ENCODE measurements at regions not wholly inside any gene's neighbourhood (a gene's known extent, or its start where the extent isn't known, plus 50 kb on each side); places are given as distances from the start of the nearest gene placed in this dataset.

GRCh38 chr11:8315463-8315862, 51.8 kb upstream of the LMO1 start:
- ChIA-PET POLR2A (interaction anchor here (0.6 kb wide), 1 partner anchor 93 kb away, joined by 3 read pairs; no protein-coding TSS in a partner anchor), CTCF (interaction anchor here (1.4 kb wide), 1 partner anchor 9 kb away, joined by 4 read pairs; no protein-coding TSS in a partner anchor)
- 100% methylated on average over 7 of the region's 18 CpGs for WGBS (ENCODE audit: insufficient coverage)

GRCh38 chr11:8314916-8315315, 51.2 kb upstream of the LMO1 start:
- Histone ChIP-seq H3K4me3 (ENCODE audit: control insufficient read depth in 1 of 7, extremely low read depth in 1 of 7, insufficient read depth in 4 of 7, low read depth in 2 of 7, low read length in 6 of 7) (no peak overlapping the region), H3K4me1 (ENCODE audit: control extremely low read depth in 1 of 4, control insufficient read depth in 4 of 4, insufficient read depth in 4 of 4, low read length in 3 of 4) (no peaks in the 10 kb centered on the region), H3K27ac (ENCODE audit: insufficient read depth in 1 of 2, low read depth in 1 of 2, low read length in 2 of 2, poor library complexity in 1 of 2, severe bottlenecking in 2 of 2) (no peak overlapping the region), H3K27me3 (replicated peaks in 2 of 5; ENCODE audit: control insufficient read depth in 4 of 5, insufficient read depth in 5 of 5, low read length in 4 of 5) (peaks cover 0 to 3% (median 0%) of the 10 kb centered on the region in 5 experiments), H3K36me3 (ENCODE audit: control insufficient read depth in 4 of 4, insufficient read depth in 4 of 4, low read length in 3 of 4) (no peaks in the 10 kb centered on the region), H3K9me3 (ENCODE audit: control extremely low read depth in 1 of 5, control insufficient read depth in 4 of 5, insufficient read depth in 2 of 5, low read depth in 1 of 5, low read length in 4 of 5) (no peaks in the 10 kb centered on the region)
- DNase-seq: no peak
- CTCF ChIA-PET: interaction anchor here (0.9 to 1.4 kb wide), 3 partner anchors 9 to 68 kb away, joined by 3 to 4 read pairs (median 3); no protein-coding TSS in a partner anchor
- POLR2A ChIA-PET: interaction anchor here (0.6 kb wide), 1 partner anchor 93 kb away, joined by 3 read pairs; no protein-coding TSS in a partner anchor
- whole genome bisulfite sequencing (ENCODE audit: insufficient coverage): 94% methylated on average over 5 of the region's 7 CpGs

More at GRCh38 chr11:8315463-8315862, 51.8 kb upstream of the LMO1 start:
- H3K9me3 ChIP-seq (ENCODE audit: control extremely low read depth in 1 of 5, control insufficient read depth in 4 of 5, insufficient read depth in 2 of 5, low read depth in 1 of 5, low read length in 4 of 5): no peaks in the 10 kb centered on the region
- peaks cover 0 to 3% (median 0%) of the 10 kb centered on the region in 5 experiments for H3K27me3 ChIP-seq (replicated peaks in 2 of 5; ENCODE audit: control insufficient read depth in 4 of 5, insufficient read depth in 5 of 5, low read length in 4 of 5)
- no peaks in the 10 kb centered on the region for H3K36me3 ChIP-seq (ENCODE audit: control insufficient read depth in 4 of 4, insufficient read depth in 4 of 4, low read length in 3 of 4)
- no peak overlapping the region for H3K27ac ChIP-seq (ENCODE audit: insufficient read depth in 1 of 2, low read depth in 1 of 2, low read length in 2 of 2, poor library complexity in 1 of 2, severe bottlenecking in 2 of 2)
- no peak overlapping the region for H3K4me3 ChIP-seq (ENCODE audit: control insufficient read depth in 1 of 7, extremely low read depth in 1 of 7, insufficient read depth in 4 of 7, low read depth in 2 of 7, low read length in 6 of 7)
- no peaks in the 10 kb centered on the region for H3K4me1 ChIP-seq (ENCODE audit: control extremely low read depth in 1 of 4, control insufficient read depth in 4 of 4, insufficient read depth in 4 of 4, low read length in 3 of 4)
- DNase-seq: no peak

GRCh38 chr11:8313504-8314090, 49.9 kb upstream of the LMO1 start:
- Histone ChIP-seq H3K9me3 (ENCODE audit: control extremely low read depth in 1 of 5, control insufficient read depth in 4 of 5, insufficient read depth in 2 of 5, low read depth in 1 of 5, low read length in 4 of 5) (no peaks in the 10 kb centered on the region), H3K27me3 (replicated peaks in 2 of 5; ENCODE audit: control insufficient read depth in 4 of 5, insufficient read depth in 5 of 5, low read length in 4 of 5) (peaks cover 0 to 5% (median 0%) of the 10 kb centered on the region in 5 experiments), H3K36me3 (ENCODE audit: control insufficient read depth in 4 of 4, insufficient read depth in 4 of 4, low read length in 3 of 4) (no peaks in the 10 kb centered on the region), H3K27ac (ENCODE audit: insufficient read depth in 1 of 2, low read depth in 1 of 2, low read length in 2 of 2, poor library complexity in 1 of 2, severe bottlenecking in 2 of 2) (no peak overlapping the region), H3K4me1 (ENCODE audit: control extremely low read depth in 1 of 4, control insufficient read depth in 4 of 4, insufficient read depth in 4 of 4, low read length in 3 of 4) (no peaks in the 10 kb centered on the region), H3K4me3 (ENCODE audit: control insufficient read depth in 1 of 7, extremely low read depth in 1 of 7, insufficient read depth in 4 of 7, low read depth in 2 of 7, low read length in 6 of 7) (no peak overlapping the region)
- ChIA-PET CTCF (no interaction called here), POLR2A (no interaction called here)
- WGBS (ENCODE audit: insufficient coverage): 100% methylated on average over 1 of the region's 6 CpGs
- no peak for DNase-seq
